ENCODE measurements at regions not wholly inside any gene's neighbourhood (a gene's known extent, or its start where the extent isn't known, plus 50 kb on each side); places are given as distances from the start of the nearest gene placed in this dataset.

DNA sequence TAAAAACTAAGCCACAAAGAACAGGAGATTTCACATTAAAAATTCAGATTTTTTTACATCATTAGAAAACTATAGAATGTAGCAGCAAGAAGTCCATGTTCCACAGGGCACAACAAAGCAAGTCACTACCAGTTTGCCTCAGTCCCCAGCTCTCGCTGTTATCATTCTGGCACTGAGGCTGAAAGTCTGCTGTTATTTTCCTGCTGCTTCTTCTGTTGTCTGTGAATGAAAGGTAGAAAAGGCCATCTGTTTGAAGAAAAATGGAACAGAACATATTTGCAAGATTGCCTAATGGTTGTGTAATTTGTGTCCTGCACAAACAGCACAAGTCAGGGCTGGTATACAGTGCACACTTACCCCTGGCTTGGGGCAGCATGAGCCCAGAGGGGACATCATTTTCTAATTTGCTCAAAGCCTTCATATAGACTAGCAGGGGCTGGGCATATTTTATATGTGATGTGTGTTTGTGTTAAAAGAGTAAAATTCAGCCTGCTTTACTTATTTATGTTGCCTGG lies 105.6 kb upstream of the COG2 start:
- H3K4me1 Mint-ChIP-seq, result no peaks in the 10 kb centered on the region
- no peak overlapping the region for H3K4me3 ChIP-seq (ENCODE audit: low read length in 2 of 2)
- peaks cover 0 to 2% of the 10 kb centered on the region in 2 donors for H3K36me3 Mint-ChIP-seq
- H3K27me3 ChIP-seq (ENCODE audit: insufficient read depth, low read length), result no peaks in the 10 kb centered on the region
- H3K27ac ChIP-seq (ENCODE audit: low read depth, low read length), result no peak overlapping the region
- H3K9me3 ChIP-seq (ENCODE audit: control insufficient read depth in 1 of 2, low read length in 2 of 2), result peaks cover 0 to 2% of the 10 kb centered on the region in 2 donors
- H3K4me1 ChIP-seq (ENCODE audit: insufficient read depth, low read length), result no peaks in the 10 kb centered on the region
- H3K4me3 Mint-ChIP-seq, result no peak overlapping the region
- ChIA-PET POLR2A (ENCODE audit: partially characterized antibody) (no interaction called here), CTCF (ENCODE audit: partially characterized antibody) (no interaction called here)
- intact Hi-C loops (cut with micrococcal nuclease), result no loop called here
- no peak for DNase-seq
- H3K27me3 Mint-ChIP-seq, result peaks cover 3 to 8% of the 10 kb centered on the region in 2 donors
- peaks cover 0 to 19% (median 15%) of the 10 kb centered on the region in 8 donors for H3K9me3 Mint-ChIP-seq
- H3K36me3 ChIP-seq (ENCODE audit: insufficient read depth, low read length), result no peaks in the 10 kb centered on the region
- no peak overlapping the region for H3K27ac Mint-ChIP-seq

DNA sequence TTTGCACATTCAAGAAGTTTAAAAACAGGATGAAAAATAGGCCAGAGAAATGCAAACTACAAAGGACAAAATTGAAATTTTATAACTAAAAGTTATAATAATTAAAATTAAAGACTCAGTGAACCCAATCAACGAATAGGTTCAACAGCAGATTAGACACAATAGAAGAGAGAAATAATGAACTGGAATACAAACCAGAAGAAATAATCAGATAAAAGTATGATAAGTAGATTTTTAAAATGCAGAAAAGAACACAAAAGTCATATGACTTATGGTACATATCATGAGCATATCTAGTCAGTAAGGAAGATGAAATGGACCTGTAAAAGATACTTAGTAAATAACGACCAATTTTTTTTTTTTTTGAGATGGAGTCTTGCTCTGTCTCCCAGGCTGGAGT lies 108.1 kb upstream of the COG2 start:
- Mint-ChIP-seq H3K4me3 (no peak overlapping the region), H3K27ac (no peak overlapping the region), H3K36me3 (peaks cover 0 to 2% of the 10 kb centered on the region in 2 donors), H3K27me3 (peaks cover 5 to 6% of the 10 kb centered on the region in 2 donors), H3K9me3 (peaks cover 2 to 35% (median 18%) of the 10 kb centered on the region in 8 donors), H3K4me1 (no peaks in the 10 kb centered on the region)
- intact Hi-C loops (cut with micrococcal nuclease), result no loop called here
- POLR2A ChIA-PET (ENCODE audit: partially characterized antibody), result no interaction called here
- Histone ChIP-seq H3K9me3 (ENCODE audit: control insufficient read depth in 1 of 2, low read length in 2 of 2) (peaks cover 0 to 2% of the 10 kb centered on the region in 2 donors), H3K36me3 (ENCODE audit: insufficient read depth, low read length) (no peaks in the 10 kb centered on the region), H3K4me3 (ENCODE audit: low read length in 2 of 2) (no peak overlapping the region), H3K4me1 (ENCODE audit: insufficient read depth, low read length) (no peaks in the 10 kb centered on the region), H3K27ac (ENCODE audit: low read depth, low read length) (no peak overlapping the region), H3K27me3 (ENCODE audit: insufficient read depth, low read length) (no peaks in the 10 kb centered on the region)
- DNase-seq, result no peak
- CTCF ChIA-PET (ENCODE audit: partially characterized antibody), result no interaction called here

DNA sequence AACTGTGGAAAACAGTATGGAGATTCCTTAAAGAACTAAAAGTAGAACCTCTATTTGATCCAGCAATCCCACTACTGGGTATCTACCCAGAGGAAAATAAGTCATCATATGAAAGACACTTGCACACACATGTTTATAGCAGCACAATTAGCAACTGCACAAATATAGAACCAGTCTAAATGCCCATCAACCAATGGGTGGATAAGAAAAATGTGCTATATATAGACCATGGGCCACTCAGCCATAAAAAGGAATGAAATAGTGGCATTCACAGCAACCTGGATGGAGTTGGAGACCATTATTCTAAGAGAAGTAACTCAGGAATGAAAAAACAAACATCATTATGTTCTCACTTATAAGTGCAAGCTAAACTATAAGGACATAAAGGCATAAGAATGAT lies 105.0 kb upstream of the PGBD5 start:
- Histone ChIP-seq H3K4me3 (ENCODE audit: low read length in 2 of 2) (no peak overlapping the region), H3K27ac (ENCODE audit: low read depth, low read length) (no peak overlapping the region), H3K27me3 (ENCODE audit: insufficient read depth, low read length) (no peaks in the 10 kb centered on the region), H3K4me1 (ENCODE audit: insufficient read depth, low read length) (no peaks in the 10 kb centered on the region), H3K36me3 (ENCODE audit: insufficient read depth, low read length) (no peaks in the 10 kb centered on the region), H3K9me3 (ENCODE audit: control insufficient read depth in 1 of 2, low read length in 2 of 2) (peaks cover 0 to 2% of the 10 kb centered on the region in 2 donors)
- DNase-seq, result no peak
- Mint-ChIP-seq H3K4me3 (peak overlapping the region in 1 of 8 donors; percentile 34), H3K36me3 (peaks cover 0 to 2% of the 10 kb centered on the region in 2 donors), H3K9me3 (peaks cover 2 to 40% (median 18%) of the 10 kb centered on the region in 8 donors), H3K4me1 (no peaks in the 10 kb centered on the region), H3K27me3 (peaks cover 7 to 10% of the 10 kb centered on the region in 2 donors), H3K27ac (no peak overlapping the region)
- CTCF ChIA-PET (ENCODE audit: partially characterized antibody), result no interaction called here
- POLR2A ChIA-PET (ENCODE audit: partially characterized antibody), result no interaction called here
- intact Hi-C loops (cut with micrococcal nuclease), result no loop called here

DNA sequence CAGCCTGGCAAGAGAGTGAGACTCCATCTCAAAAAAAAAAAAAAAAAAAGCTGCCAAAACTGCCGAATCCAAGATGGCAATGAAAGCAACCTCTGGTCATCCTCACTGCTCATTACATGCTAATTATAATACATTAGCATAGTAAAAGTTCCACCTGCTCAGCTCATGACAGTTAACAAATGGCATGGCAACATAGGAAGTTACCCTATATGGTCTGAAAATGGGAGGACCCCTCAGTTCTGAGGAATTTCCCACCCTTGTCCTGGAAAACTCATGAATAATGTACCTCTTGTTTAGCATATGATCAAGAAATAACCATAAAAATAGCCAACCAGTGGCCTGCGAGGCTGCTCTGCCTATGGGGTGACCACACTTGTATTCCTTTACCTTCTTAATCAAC lies 93.1 kb upstream of the PGBD5 start:
- Histone ChIP-seq H3K27me3 (ENCODE audit: insufficient read depth, low read length) (no peaks in the 10 kb centered on the region), H3K4me1 (ENCODE audit: insufficient read depth, low read length) (no peaks in the 10 kb centered on the region), H3K27ac (ENCODE audit: low read depth, low read length) (no peak overlapping the region), H3K36me3 (ENCODE audit: insufficient read depth, low read length) (no peaks in the 10 kb centered on the region), H3K9me3 (ENCODE audit: control insufficient read depth in 1 of 2, low read length in 2 of 2) (no peaks in the 10 kb centered on the region), H3K4me3 (ENCODE audit: low read length in 2 of 2) (no peak overlapping the region)
- ChIA-PET CTCF (ENCODE audit: partially characterized antibody) (no interaction called here), POLR2A (ENCODE audit: partially characterized antibody) (no interaction called here)
- intact Hi-C loops (cut with micrococcal nuclease), result no loop called here
- H3K4me3 Mint-ChIP-seq, result no peak overlapping the region
- no peak overlapping the region for H3K27ac Mint-ChIP-seq
- no peak for DNase-seq
- peaks cover 5 to 28% of the 10 kb centered on the region in 2 donors for H3K27me3 Mint-ChIP-seq
- no peaks in the 10 kb centered on the region for H3K4me1 Mint-ChIP-seq
- no peaks in the 10 kb centered on the region for H3K9me3 Mint-ChIP-seq
- no peaks in the 10 kb centered on the region for H3K36me3 Mint-ChIP-seq

DNA sequence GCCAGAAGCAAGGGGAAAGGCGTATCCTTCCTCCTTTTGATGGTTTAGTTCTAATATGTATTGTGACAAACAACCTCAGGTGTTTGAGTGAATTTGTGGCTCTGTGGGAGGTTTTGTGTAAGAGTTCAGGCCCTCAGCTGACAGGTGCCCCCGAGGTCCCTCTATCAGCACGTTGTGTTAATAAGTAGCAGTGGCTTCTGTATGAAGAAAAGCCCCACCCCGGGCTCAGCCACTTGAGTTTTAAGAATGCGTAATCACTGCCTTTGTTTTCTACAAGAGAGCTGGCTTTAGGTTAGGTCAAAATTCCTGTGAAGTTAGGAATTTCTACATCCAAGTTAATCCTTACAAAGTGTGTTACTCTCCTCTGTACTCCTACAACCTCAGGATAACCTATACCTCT lies 92.4 kb upstream of the PGBD5 start:
- H3K36me3 ChIP-seq (ENCODE audit: insufficient read depth, low read length), result no peaks in the 10 kb centered on the region
- Mint-ChIP-seq H3K36me3 (no peaks in the 10 kb centered on the region), H3K4me3 (no peak overlapping the region), H3K4me1 (no peaks in the 10 kb centered on the region), H3K27ac (no peak overlapping the region), H3K27me3 (peaks cover 5 to 25% of the 10 kb centered on the region in 2 donors), H3K9me3 (no peaks in the 10 kb centered on the region)
- H3K4me1 ChIP-seq (ENCODE audit: insufficient read depth, low read length), result no peaks in the 10 kb centered on the region
- intact Hi-C loops (cut with micrococcal nuclease), result no loop called here
- H3K27me3 ChIP-seq (ENCODE audit: insufficient read depth, low read length), result no peaks in the 10 kb centered on the region
- ChIA-PET CTCF (ENCODE audit: partially characterized antibody) (no interaction called here), POLR2A (ENCODE audit: partially characterized antibody) (no interaction called here)
- H3K27ac ChIP-seq (ENCODE audit: low read depth, low read length), result no peak overlapping the region
- no peaks in the 10 kb centered on the region for H3K9me3 ChIP-seq (ENCODE audit: control insufficient read depth in 1 of 2, low read length in 2 of 2)
- no peak for DNase-seq
- H3K4me3 ChIP-seq (ENCODE audit: low read length in 2 of 2), result no peak overlapping the region

DNA sequence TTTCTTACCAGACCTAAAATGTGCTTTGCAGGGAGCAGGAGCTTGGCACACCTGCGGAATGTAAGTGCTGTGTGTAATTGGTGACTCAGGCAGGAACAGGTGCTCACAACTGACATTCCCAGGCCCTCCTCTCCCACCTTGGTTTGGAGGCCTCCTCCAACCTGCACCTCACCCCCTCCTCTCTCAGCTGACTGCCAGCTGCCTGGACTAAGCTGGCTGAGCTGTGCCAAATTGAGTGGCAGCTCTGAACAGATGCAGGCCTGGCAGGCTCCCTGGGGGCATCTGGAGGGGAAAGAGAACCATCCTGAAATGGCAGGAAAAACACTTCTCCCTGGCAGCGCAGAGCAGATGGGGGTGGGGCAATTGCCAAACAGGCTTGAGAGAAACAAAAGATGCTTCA lies 91.7 kb upstream of the PGBD5 start:
- H3K9me3 Mint-ChIP-seq, result no peaks in the 10 kb centered on the region
- H3K27ac Mint-ChIP-seq, result no peak overlapping the region
- POLR2A ChIA-PET (ENCODE audit: partially characterized antibody), result no interaction called here

DNA sequence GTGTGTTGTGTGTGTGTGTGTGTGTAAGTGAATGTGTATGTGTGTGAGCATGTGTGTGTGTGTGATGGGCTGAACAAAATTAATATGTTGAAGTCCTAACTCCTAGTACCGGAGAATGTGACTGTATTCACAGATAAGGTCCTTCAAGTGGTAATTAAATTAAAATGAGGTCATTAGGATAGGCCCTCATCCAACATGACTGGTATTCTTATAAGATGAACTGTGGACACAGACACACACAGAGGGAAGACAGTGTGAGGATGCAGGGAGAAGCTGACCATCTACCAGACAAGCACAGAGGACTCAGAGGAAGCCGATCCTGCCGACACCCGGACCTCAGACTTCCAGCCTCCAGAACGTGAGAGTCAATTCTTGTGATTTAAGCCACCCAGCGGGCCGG lies 91.2 kb upstream of the PGBD5 start:
- Mint-ChIP-seq H3K9me3 (no peaks in the 10 kb centered on the region), H3K27ac (no peak overlapping the region), H3K4me1 (no peaks in the 10 kb centered on the region), H3K4me3 (no peak overlapping the region), H3K36me3 (no peaks in the 10 kb centered on the region), H3K27me3 (peaks cover 10 to 24% of the 10 kb centered on the region in 2 donors)
- ChIA-PET POLR2A (ENCODE audit: partially characterized antibody) (no interaction called here), CTCF (ENCODE audit: partially characterized antibody) (no interaction called here)
- H3K4me3 ChIP-seq (ENCODE audit: low read length in 2 of 2), result no peak overlapping the region
- H3K9me3 ChIP-seq (ENCODE audit: control insufficient read depth in 1 of 2, low read length in 2 of 2), result no peaks in the 10 kb centered on the region
- H3K27me3 ChIP-seq (ENCODE audit: insufficient read depth, low read length), result no peaks in the 10 kb centered on the region
- H3K4me1 ChIP-seq (ENCODE audit: insufficient read depth, low read length), result no peaks in the 10 kb centered on the region
- H3K36me3 ChIP-seq (ENCODE audit: insufficient read depth, low read length), result no peaks in the 10 kb centered on the region
- DNase-seq, result no peak
- intact Hi-C loops (cut with micrococcal nuclease), result no loop called here
- no peak overlapping the region for H3K27ac ChIP-seq (ENCODE audit: low read depth, low read length)

More for the DNA sequence above, 91.7 kb upstream of the PGBD5 start:
- Mint-ChIP-seq H3K36me3 (no peaks in the 10 kb centered on the region), H3K4me3 (no peak overlapping the region), H3K27me3 (peaks cover 8 to 23% of the 10 kb centered on the region in 2 donors), H3K4me1 (no peaks in the 10 kb centered on the region)
- Histone ChIP-seq H3K27me3 (ENCODE audit: insufficient read depth, low read length) (no peaks in the 10 kb centered on the region), H3K27ac (ENCODE audit: low read depth, low read length) (no peak overlapping the region), H3K36me3 (ENCODE audit: insufficient read depth, low read length) (no peaks in the 10 kb centered on the region), H3K9me3 (ENCODE audit: control insufficient read depth in 1 of 2, low read length in 2 of 2) (no peaks in the 10 kb centered on the region), H3K4me1 (ENCODE audit: insufficient read depth, low read length) (no peaks in the 10 kb centered on the region), H3K4me3 (ENCODE audit: low read length in 2 of 2) (no peak overlapping the region)
- CTCF ChIA-PET (ENCODE audit: partially characterized antibody), result no interaction called here
- no peak for DNase-seq
- intact Hi-C loops (cut with micrococcal nuclease), result no loop called here

DNA sequence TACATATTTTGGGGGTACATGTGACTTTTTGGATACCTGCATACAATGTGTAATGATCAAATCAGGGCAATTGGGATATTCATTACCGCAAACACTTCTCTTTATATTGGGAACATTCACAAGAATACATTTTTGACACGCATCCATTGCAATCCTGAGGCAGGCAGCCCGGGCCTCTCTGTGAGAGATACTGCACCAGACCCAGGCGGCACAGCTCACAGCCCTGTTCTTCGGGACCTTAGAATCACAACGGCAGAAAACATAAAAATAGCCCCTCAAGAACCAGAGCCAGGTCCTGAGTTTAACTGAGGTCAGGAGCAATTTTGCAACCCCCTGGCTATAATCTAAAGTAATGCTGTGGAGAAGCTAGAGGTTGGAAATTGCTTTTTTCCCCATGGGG lies 90.8 kb upstream of the PGBD5 start:
- no peaks in the 10 kb centered on the region for H3K9me3 Mint-ChIP-seq
- Histone ChIP-seq H3K4me3 (ENCODE audit: low read length in 2 of 2) (no peak overlapping the region), H3K4me1 (ENCODE audit: insufficient read depth, low read length) (no peaks in the 10 kb centered on the region), H3K27me3 (ENCODE audit: insufficient read depth, low read length) (no peaks in the 10 kb centered on the region), H3K36me3 (ENCODE audit: insufficient read depth, low read length) (no peaks in the 10 kb centered on the region), H3K27ac (ENCODE audit: low read depth, low read length) (no peak overlapping the region), H3K9me3 (ENCODE audit: control insufficient read depth in 1 of 2, low read length in 2 of 2) (no peaks in the 10 kb centered on the region)
- no peaks in the 10 kb centered on the region for H3K4me1 Mint-ChIP-seq
- peaks cover 10 to 24% of the 10 kb centered on the region in 2 donors for H3K27me3 Mint-ChIP-seq
- DNase-seq, result no peak
- no peak overlapping the region for H3K27ac Mint-ChIP-seq
- POLR2A ChIA-PET (ENCODE audit: partially characterized antibody), result no interaction called here
- intact Hi-C loops (cut with micrococcal nuclease), result no loop called here
- no peaks in the 10 kb centered on the region for H3K36me3 Mint-ChIP-seq
- H3K4me3 Mint-ChIP-seq, result no peak overlapping the region
- CTCF ChIA-PET (ENCODE audit: partially characterized antibody), result no interaction called here
